Vagina (tissue), 2 donors: ENCODE measurements at regions not wholly inside any gene's neighbourhood (a gene's known extent, or its start where the extent isn't known, plus 50 kb on each side); places are given as distances from the start of the nearest gene placed in this dataset.

Source experiments
- POLR2A ChIP-seq, 2 donors: fragments of 450-650 bp; IDR thresholded peaks; one replicate each; pipeline ENCODE4 v1.6.1; 2017; ENCODE audit warnings: antibody characterized with exemption in 2 of 2, mild to moderate bottlenecking in 2 of 2, moderate library complexity in 2 of 2
- POLR2AphosphoS5 ChIP-seq, 2 donors: sonication (generic); formaldehyde crosslinking; IDR thresholded peaks; one replicate each; pipeline ENCODE4 v1.9.0; 2017; ENCODE audit warnings: antibody characterized with exemption in 2 of 2, mild to moderate bottlenecking in 2 of 2, low read depth in 1 of 2; ENCODE audit not compliant: insufficient read depth in 1 of 2
- TF ChIP-seq, protein P1 (sequence below), 3 experiments: fragments of 450-650 bp in 2 of 3; fragments of 200-600 bp in 1 of 3; sonication (generic) in 1 of 3; IDR thresholded peaks; one replicate each; pipeline ENCODE4 v1.5.1; 2017 to 2019; ENCODE audit warnings: antibody characterized with exemption in 3 of 3, mild to moderate bottlenecking in 2 of 3, moderate library complexity in 2 of 3

DNA sequence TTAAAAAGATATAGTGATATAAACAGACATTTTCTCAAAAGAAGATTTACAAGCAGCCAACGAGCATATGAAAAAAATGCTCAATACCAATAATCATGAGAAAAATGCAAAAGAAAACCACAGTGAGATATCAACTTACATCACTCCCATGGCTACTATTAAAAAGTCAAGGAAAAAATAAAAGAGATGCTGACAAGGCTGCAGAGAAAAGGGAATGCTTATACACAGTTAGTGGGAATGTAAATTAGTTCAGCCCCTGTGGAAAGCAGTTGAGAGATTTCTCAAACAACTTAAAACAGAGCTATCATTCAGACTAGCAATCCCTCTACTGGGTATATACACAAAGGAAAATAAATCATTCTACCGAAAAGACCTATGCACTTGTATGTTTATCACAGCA, 97.1 kb upstream of the CARD18 start:
- TF ChIP-seq, protein P1, sequence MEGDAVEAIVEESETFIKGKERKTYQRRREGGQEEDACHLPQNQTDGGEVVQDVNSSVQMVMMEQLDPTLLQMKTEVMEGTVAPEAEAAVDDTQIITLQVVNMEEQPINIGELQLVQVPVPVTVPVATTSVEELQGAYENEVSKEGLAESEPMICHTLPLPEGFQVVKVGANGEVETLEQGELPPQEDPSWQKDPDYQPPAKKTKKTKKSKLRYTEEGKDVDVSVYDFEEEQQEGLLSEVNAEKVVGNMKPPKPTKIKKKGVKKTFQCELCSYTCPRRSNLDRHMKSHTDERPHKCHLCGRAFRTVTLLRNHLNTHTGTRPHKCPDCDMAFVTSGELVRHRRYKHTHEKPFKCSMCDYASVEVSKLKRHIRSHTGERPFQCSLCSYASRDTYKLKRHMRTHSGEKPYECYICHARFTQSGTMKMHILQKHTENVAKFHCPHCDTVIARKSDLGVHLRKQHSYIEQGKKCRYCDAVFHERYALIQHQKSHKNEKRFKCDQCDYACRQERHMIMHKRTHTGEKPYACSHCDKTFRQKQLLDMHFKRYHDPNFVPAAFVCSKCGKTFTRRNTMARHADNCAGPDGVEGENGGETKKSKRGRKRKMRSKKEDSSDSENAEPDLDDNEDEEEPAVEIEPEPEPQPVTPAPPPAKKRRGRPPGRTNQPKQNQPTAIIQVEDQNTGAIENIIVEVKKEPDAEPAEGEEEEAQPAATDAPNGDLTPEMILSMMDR (IDR thresholded peaks at IDR 0.05): no peak
- TF ChIP-seq POLR2A (IDR thresholded peaks at IDR 0.05): no peak
- no peak for TF ChIP-seq POLR2AphosphoS5 (IDR thresholded peaks at IDR 0.05; ENCODE audit: insufficient read depth in 1 of 2, low read depth in 1 of 2)
